GM23248 (cell line): ENCODE measurements at regions not wholly inside any gene's neighbourhood (a gene's known extent, or its start where the extent isn't known, plus 50 kb on each side); places are given as distances from the start of the nearest gene placed in this dataset.

ENCODE experiments used
- DNase-seq: peaks from one replicate; pipeline ENCODE4 v3.0.0-alpha.2; 2015
- H2AFZ ChIP-seq: fragments of 200-600 bp; sonication (generic); 2 replicates; pipeline ENCODE4 v1.6.1; 2016; ENCODE audit warnings: antibody characterized with exemption
- H3F3A ChIP-seq: fragments of 200-600 bp; sonication (generic); 2 replicates; pipeline ENCODE4 v1.6.1; 2016; ENCODE audit warnings: mild to moderate bottlenecking, antibody characterized with exemption, mixed run types; ENCODE audit not compliant: insufficient read depth
- H3K27ac ChIP-seq: fragments of 200-600 bp; sonication (generic); 2 replicates; pipeline ENCODE4 v1.5.1; 2016; ENCODE audit warnings: mild to moderate bottlenecking
- H3K27me3 ChIP-seq: fragments of 200-600 bp; sonication (generic); replicated peaks from 2 replicates; pipeline ENCODE4 v1.6.1; 2016; ENCODE audit warnings: mild to moderate bottlenecking; ENCODE audit not compliant: insufficient read depth
- H3K36me3 ChIP-seq: fragments of 200-600 bp; sonication (generic); 2 replicates; pipeline ENCODE4 v1.6.1; 2016; ENCODE audit warnings: low read depth, mild to moderate bottlenecking
- H3K4me1 ChIP-seq: fragments of 200-600 bp; sonication (generic); 2 replicates; pipeline ENCODE4 v1.6.1; 2016; ENCODE audit warnings: mild to moderate bottlenecking; ENCODE audit not compliant: insufficient read depth
- H3K4me2 ChIP-seq: fragments of 200-600 bp; sonication (generic); one replicate; pipeline ENCODE4 v1.6.1; 2016; ENCODE audit warnings: mild to moderate bottlenecking; ENCODE audit not compliant: unreplicated experiment
- H3K4me3 ChIP-seq: fragments of 200-600 bp; sonication (generic); 2 replicates; pipeline ENCODE4 v1.5.1; 2016; ENCODE audit warnings: mild to moderate bottlenecking
- H3K79me2 ChIP-seq: fragments of 200-600 bp; sonication (generic); 2 replicates; pipeline ENCODE4 v1.6.1; 2016; ENCODE audit warnings: mild to moderate bottlenecking; ENCODE audit not compliant: insufficient read depth
- H3K9ac ChIP-seq: fragments of 200-600 bp; sonication (generic); 2 replicates; pipeline ENCODE4 v1.6.1; 2016; ENCODE audit warnings: mild to moderate bottlenecking
- H3K9me2 ChIP-seq: fragments of 200-600 bp; sonication (generic); 2 replicates; pipeline ENCODE4 v1.6.1; 2016; ENCODE audit warnings: mixed run types, mild to moderate bottlenecking, moderate library complexity; ENCODE audit not compliant: insufficient read depth
- H3K9me3 ChIP-seq: fragments of 200-600 bp; sonication (generic); one replicate; pipeline ENCODE4 v1.6.1; 2017; ENCODE audit warnings: low read depth
- H4K20me1 ChIP-seq: fragments of 200-600 bp; sonication (generic); 2 replicates; pipeline ENCODE4 v1.6.0; 2016; ENCODE audit not compliant: insufficient read depth
- EZH2 ChIP-seq: fragments of 200-600 bp; sonication (generic); IDR thresholded peaks from 2 replicates; pipeline ENCODE4 v1.6.1; 2018; ENCODE audit warnings: antibody characterized with exemption, mild to moderate bottlenecking; ENCODE audit not compliant: insufficient read depth, poor library complexity, severe bottlenecking
- EZH2phosphoT487 ChIP-seq: fragments of 200-600 bp; sonication (generic); IDR thresholded peaks from 2 replicates; pipeline ENCODE4 v1.6.1; 2018; ENCODE audit warnings: antibody characterized with exemption, moderate library complexity, mild to moderate bottlenecking, low read depth; ENCODE audit not compliant: insufficient read depth
- WGBS, 2 experiments: methylation state at CpG; one replicate each; pipeline ENCODE4 v1.1.6; 2015 to 2017; ENCODE audit warnings: low lambda C conversion rate in 2 of 2, low coverage in 1 of 2; ENCODE audit errors: missing lambda C conversion rate in 2 of 2; 5-methylcytosine and 5-hydroxymethylcytosine counted together
- in situ Hi-C: fragments of 300-500 bp; cut with MboI; formaldehyde crosslinking; loops from 2 replicates; pipeline ENCODE4 v1.15.0; 2020

DNA sequence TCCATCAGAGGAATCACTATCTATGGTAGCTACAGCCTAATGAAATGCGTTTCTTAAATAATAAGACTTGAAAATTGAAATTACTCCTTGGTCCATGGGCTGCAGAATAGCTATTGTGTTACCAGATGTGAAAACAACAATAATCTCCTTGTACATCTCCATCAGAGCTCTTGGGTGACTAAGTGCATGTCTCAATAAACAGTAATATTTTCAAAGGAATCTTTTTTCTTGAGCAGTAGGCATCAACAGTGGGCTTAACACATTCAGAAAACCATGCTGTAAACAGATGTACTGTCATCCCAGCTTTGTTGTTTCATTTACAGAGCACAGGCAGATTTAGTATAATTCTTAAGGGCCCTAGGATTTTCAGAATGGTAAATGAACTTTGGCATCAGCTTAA is 67.3 kb downstream of the GLUD2 start:
- Histone ChIP-seq H3K9me3 (no peaks in the 10 kb centered on the region), H3K27me3 (no peaks in the 10 kb centered on the region), H3K4me1 (no peaks in the 10 kb centered on the region), H3K79me2 (no peaks in the 10 kb centered on the region), H3F3A (no peaks in the 10 kb centered on the region), H3K4me2 (no peak overlapping the region), H3K9ac (no peak overlapping the region), H3K36me3 (no peaks in the 10 kb centered on the region), H4K20me1 (no peaks in the 10 kb centered on the region), H2AFZ (no peak overlapping the region), H3K4me3 (no peak overlapping the region), H3K27ac (no peak overlapping the region), H3K9me2 (no peaks in the 10 kb centered on the region)
- TF ChIP-seq EZH2 (no peak), EZH2phosphoT487 (no peak)
- WGBS, 2 experiments = 0 to 13% methylated on average over 1 of the region's 1 CpG
- in situ Hi-C loops = no loop called here
- DNase-seq = no peak

DNA sequence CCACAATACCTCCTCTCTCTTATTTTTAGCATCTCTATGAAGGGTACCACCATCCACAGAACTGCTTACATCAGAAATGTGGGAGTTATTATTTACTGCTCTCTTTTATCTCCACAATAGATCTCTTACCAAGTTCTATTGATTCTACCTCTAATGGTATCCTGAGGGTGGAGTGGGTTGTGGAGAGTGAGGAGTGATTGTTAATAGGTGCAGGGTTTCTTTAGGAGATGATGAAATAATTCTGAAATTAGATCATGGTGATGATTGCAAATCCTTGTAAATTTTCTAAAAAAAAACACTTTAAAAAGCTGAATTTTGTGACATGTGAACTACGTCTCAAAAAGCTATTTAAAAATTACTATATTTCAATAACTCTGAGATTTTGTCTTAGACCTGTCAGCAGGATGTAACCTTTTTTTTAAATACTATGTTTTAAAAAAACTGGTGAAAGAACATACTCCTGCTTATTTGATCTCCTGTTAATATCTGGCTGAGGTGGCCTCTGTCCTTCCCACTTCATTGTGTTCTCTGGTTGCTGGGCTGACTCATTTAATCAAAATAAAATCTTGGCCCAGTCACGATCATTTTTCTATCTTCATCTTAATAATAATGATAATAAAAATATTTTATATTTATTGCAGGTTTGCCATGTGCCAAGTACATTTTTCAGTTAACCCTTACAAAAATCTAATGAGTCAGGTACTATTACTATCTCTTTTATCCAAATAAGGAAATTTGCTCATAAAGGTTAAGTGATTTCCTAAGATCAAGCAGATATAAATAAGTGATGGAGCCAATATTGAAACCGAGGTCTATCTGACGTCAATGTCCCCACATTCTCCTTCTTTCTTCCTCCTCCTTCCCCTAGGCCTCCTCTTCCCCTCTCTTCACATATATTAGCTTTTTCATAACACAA is 73.5 kb downstream of the GLUD2 start:
- no peaks in the 10 kb centered on the region for H4K20me1 ChIP-seq
- in situ Hi-C loops = no loop called here

DNA sequence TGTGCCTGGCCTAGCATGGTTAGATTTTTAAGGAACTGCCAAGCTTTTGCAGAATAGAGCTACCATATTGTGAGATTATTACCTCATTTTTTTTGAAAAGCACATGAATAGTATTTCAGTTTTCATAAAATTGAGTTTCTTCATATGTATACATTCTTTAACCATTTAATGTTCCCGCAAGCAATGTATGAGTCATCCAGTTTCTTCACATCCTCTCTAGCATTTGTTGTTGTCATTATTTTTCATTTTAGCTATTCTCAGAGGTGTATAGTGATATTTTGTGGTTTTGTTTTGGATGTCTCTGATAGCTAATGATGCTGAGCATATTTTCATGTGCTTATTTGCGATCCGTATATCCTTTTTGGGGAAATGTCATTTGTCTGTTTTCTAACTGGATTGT is 74.9 kb downstream of the GLUD2 start:
- Histone ChIP-seq H3K9me2 (no peaks in the 10 kb centered on the region), H2AFZ (no peak overlapping the region)
- WGBS, 2 experiments = 78% methylated on average over 3 of the region's 3 CpGs

More for the DNA sequence above, 73.5 kb downstream of the GLUD2 start:
- Histone ChIP-seq H2AFZ (no peak overlapping the region), H3K4me3 (no peak overlapping the region), H3K4me2 (no peak overlapping the region), H3K9ac (no peak overlapping the region), H3K4me1 (no peaks in the 10 kb centered on the region), H3K27me3 (no peaks in the 10 kb centered on the region), H3K36me3 (no peaks in the 10 kb centered on the region), H3K9me3 (no peaks in the 10 kb centered on the region), H3F3A (no peaks in the 10 kb centered on the region), H3K9me2 (no peaks in the 10 kb centered on the region), H3K27ac (no peak overlapping the region), H3K79me2 (no peaks in the 10 kb centered on the region)
- TF ChIP-seq EZH2phosphoT487 (no peak), EZH2 (no peak)
- no peak for DNase-seq
- 34 to 50% methylated on average over 2 to 4 of the region's 4 CpGs for WGBS, 2 experiments

DNA sequence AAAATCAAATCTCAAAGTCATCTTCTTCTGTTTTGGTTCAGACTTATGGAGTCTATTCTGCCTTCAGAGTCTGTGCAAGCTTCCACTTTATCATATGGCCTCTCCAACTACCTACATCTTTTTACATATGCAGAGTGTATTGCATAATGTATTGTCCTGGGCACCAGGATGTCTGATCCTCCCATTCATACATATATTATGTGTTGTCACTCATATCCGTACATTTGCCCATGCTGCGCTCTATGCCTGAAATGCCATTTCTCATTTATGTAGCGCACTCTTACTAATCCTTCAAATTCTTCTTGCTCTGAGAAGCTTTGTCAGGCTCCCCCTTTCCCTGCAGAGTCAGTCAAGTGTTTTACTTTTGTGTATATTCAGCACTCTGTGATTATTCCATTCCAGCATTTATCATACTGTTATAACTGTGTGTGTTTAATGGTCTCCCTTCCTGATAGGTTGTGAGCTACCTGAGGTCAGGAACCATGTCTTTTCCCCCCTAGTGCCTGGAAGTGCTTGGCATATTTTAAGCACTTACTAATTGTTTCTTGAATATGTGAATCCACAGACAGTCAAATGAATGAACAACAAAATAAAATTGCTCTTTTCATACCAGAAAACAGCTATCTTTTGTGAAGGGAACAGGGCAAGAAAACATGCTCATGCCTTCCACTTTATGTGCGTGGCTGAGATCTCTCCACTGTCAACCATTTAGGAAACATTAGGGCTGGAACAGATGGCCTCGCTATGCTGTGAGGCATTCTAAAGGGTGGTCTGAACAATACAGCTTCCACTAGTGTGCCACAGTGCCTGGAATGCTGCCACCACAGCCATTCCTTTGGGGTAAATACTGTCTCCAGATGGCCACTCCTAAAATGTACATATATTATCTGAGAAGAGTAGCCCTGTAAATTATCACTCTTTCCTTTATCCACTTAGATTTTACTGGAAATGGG is 81.8 kb downstream of the GLUD2 start:
- no peaks in the 10 kb centered on the region for H3K27me3 ChIP-seq
- no peak for TF ChIP-seq EZH2
- TF ChIP-seq EZH2phosphoT487 = no peak
- H3K36me3 ChIP-seq = no peaks in the 10 kb centered on the region
- no peaks in the 10 kb centered on the region for H3K4me1 ChIP-seq
- no peaks in the 10 kb centered on the region for H3F3A ChIP-seq
- no peak overlapping the region for H2AFZ ChIP-seq
- no peaks in the 10 kb centered on the region for H3K9me2 ChIP-seq
- H3K4me3 ChIP-seq = no peak overlapping the region
- no peaks in the 10 kb centered on the region for H3K79me2 ChIP-seq
- no peak for DNase-seq
- 55 to 72% methylated on average over 5 of the region's 5 CpGs for WGBS, 2 experiments
- in situ Hi-C loops = no loop called here
- no peak overlapping the region for H3K9ac ChIP-seq
- no peaks in the 10 kb centered on the region for H4K20me1 ChIP-seq
- H3K27ac ChIP-seq = no peak overlapping the region
- H3K4me2 ChIP-seq = no peak overlapping the region
- no peaks in the 10 kb centered on the region for H3K9me3 ChIP-seq

More for the DNA sequence above, 74.9 kb downstream of the GLUD2 start:
- no peaks in the 10 kb centered on the region for H3K27me3 ChIP-seq
- no peak overlapping the region for H3K4me2 ChIP-seq
- H3K9ac ChIP-seq = no peak overlapping the region
- no peak overlapping the region for H3K4me3 ChIP-seq
- TF ChIP-seq EZH2phosphoT487 = no peak
- no peak for TF ChIP-seq EZH2
- in situ Hi-C loops = no loop called here
- H3K9me3 ChIP-seq = no peaks in the 10 kb centered on the region
- no peaks in the 10 kb centered on the region for H3K79me2 ChIP-seq
- no peaks in the 10 kb centered on the region for H3F3A ChIP-seq
- DNase-seq = no peak
- no peaks in the 10 kb centered on the region for H4K20me1 ChIP-seq
- no peak overlapping the region for H3K27ac ChIP-seq
- H3K4me1 ChIP-seq = no peaks in the 10 kb centered on the region
- no peaks in the 10 kb centered on the region for H3K36me3 ChIP-seq
